ENCODE measurements at regions not wholly inside any gene's neighbourhood (a gene's known extent, or its start where the extent isn't known, plus 50 kb on each side); places are given as distances from the start of the nearest gene placed in this dataset.
A peak's percentile ranks its signal among the peaks of the same experiment; 100 is the strongest.

DNA sequence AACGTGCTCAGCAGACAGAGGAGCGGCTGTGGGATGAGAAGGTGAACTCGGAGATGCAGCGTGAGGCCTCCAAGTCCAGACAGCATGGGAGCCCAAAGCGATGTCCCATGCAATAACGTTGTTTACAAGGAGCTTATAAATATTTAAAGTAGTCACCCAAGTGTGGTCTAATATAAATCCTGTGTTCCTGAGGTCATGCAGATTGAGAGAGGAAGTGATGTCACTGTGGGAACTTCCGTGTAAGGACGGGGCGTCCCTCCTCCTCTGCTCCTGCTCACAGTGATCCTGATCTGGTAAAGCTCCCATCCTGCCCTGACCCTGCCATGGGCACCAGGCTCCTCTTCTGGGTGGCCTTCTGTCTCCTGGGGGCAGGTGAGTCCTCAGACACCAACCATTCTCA, 94.7 kb upstream of the PRSS58 start:
- DNase-seq = peak; percentile 32

DNA sequence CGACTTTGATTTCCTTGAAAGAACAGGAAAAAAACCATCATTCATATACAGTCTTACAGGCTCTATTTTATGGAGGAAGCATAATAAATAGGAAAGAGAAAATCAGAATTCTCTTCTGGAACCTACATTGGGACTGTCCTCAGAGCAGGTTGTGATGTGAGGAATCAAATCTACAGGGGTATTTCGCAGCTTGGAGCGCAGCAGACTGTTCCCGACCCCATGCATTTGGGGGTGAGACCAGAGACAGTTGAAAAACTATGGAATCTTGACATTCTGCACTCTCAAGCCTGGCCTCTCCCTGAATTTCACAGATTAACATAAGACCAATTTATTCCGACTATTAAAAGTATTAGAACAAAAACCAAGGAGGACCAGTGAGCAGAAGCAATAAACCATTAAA, 93.3 kb upstream of the PRSS58 start:
- DNase-seq = no peak

DNA sequence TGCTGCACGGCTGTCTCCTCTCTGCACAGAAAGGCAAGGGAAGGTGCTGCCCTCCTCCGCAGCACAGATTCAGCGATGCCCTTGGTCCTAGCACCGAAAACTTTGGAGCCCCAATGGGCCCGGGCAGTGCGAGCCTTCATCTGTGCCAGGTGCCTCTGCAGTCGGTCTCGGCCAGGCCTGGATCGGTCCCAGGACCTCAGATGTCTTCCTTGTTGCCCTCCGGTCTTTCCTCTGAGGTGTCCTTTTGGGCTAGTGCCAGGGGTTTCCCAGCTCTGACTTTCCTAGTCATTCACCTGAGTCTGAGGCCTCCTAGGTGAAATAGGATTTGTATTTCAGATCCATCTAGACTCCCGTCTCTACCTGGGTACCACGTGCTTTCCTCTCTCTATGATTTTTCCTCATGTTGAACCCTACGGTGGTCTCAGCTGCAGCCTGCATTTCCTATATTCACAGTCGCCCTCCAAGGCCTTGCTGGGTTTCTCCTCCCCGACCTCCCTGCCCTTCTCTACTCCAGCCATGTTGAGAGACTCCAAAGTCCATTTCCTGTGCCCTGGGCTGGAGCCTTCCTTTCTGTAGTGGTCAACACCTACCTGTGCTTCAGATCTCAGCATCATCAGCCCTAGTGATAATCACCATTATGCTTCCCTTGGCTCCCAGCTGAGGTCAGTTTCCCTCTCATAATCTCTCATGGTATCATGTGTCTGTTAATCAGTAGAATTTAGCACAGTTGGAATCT, 92.0 kb upstream of the PRSS58 start:
- DNase-seq = no peak

DNA sequence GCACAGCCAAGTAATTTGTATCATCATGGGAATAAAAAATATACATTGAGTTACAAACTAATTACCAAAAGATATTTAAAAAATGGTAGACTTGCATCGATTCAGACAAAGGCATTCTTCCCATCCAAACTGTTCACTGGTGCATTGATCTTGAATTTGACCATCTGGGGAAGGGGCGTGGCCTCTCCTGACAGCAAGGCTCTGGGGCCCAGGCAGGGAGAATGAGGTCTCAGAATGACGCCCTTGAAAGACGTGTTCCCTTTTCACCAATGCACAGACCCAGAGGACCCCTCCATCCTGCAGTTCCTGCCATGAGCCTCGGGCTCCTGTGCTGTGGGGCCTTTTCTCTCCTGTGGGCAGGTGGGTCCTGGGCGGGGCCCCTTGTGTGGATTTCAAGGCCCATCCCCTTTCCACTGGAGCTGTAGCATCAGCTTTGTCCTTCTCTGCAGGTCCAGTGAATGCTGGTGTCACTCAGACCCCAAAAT, 91.1 kb upstream of the PRSS58 start:
- no peak for DNase-seq

DNA sequence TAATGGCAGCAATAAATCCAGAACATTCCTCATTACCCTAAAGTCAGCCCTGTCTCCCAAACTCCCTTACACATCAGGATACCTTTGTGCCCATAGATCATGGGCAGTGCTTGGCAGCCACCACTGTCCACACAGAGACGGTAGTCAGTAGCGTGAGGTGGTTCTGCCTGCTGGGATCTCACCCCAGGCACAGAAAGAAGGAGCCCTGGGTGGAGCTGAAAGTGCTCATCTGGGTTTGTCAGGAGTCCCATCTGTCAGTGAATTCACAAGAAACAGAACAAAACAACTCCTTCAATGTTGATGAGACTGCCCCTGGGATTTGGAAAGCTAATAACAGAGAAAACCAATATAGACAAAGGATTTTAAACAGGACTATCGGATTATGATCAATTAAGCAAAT, 90.2 kb upstream of the PRSS58 start:
- no peak for DNase-seq

DNA sequence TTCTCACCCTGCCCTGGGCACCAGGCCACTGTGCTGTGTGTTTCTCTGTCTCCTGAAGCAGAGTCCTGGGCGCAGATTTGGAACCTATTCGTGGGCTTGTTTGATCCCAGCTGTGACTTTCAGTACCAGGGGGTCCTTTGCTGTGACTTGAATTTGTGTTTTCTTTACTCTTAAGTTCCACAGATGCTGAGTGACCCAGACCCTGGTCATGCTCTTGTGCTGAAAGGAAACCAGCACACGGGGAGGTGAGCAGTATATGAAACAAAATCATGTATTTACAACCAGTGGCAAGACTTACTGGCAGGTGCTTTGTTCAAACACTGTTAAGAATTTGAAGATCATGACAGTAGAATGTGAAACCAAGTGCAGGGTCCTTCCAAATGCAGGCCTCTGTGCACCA, 89.2 kb upstream of the PRSS58 start:
- no peak for DNase-seq

DNA sequence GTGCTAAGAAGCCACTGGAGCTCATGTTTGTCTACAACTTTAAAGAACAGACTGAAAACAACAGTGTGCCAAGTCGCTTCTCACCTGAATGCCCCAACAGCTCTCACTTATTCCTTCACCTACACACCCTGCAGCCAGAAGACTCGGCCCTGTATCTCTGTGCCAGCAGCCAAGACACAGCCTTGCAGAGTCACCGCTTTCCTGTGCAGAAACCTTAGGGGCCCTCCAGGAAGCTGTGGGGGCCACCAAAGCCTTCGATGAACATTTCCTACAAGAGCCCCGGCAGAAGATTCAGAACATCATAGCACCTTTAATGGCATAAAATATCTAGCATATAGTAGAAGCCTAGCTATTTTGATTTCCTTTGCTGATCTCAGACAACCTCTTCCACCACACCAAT, 88.0 kb upstream of the PRSS58 start:
- DNase-seq = peak; percentile 52

DNA sequence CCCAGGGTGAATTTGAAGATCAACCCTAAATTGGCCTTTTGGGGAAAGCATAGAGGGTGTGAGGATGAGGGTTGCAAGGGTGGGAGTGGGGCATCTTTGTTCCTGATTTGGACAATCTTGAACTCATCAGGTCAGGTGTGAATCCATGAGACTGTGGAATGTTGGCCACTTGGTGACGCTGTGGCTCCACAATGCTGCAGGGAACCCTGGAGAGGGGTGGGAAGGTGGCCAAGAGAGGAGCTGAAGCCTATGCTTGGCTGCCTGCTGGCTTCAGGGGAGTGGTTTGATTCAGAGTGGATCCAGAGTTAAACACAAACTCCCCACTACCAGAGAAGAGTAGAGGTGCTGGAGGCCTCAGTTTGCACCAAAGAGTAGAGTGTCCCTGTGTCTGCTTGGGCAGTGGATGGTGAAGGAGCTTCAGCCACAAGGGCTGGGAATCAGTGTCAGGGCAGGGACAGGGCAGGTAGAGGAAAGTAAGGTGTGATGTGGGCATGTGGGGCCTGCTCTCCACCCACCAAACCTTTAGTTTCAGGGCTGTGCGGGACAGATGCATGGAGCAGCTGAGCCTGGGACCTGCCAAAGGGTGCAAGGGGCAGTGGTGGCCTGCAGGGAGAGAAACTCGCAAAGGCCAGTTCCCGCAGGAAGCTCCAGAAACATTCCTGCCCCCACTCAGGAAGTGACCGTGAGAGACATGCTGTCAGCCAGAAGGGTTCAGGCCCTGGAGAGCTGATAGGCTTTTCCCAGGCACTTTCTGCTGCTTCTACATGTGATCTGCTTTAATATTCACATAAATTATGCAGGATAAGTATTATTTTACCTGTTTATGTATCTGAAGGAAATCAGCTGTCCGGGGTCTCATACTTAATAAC, 81.0 kb upstream of the PRSS58 start:
- peak; percentile 30 for DNase-seq

DNA sequence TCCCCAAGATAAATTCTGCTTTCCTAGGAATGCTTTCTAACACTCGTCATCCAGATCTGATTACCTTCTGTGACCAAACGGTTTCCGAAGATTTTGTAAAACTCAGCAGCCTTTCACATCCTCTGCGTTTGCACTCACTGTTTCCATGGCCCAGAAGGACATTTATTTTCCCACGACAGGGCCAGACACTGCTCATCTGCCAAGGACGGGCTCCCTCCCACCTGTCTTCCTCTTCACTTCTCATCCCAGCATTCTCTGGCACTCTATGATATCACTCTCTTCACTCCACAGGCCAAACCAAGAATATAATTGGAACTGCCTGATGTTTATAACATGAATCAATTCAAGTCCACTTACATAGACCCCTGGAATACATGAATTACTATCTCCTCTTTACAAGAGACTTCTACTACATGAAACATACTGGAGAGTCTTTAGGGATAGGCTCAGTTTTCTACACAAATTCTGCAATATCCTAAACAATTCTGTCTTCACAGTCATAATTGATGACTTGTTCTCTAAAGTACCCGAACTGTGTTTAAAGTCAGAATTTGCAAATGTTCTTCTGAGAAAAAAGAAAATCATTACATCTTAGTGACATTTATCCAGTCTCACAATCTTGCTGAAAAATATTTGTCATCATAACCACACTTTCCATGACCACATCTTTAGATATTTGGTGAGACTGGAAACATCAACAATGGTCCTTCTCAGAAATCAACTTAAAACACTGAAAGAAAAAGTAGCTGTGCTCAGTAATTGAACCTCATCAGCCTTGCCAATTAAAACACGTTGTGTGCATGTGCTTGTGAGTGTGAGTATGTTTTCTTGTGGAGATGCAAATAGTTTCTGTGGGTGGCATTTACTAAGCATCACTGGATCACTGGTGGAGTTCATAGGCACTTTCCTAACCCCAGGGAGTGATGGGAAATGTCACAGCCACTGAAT, 79.5 kb upstream of the PRSS58 start:
- peak; percentile 29 for DNase-seq

DNA sequence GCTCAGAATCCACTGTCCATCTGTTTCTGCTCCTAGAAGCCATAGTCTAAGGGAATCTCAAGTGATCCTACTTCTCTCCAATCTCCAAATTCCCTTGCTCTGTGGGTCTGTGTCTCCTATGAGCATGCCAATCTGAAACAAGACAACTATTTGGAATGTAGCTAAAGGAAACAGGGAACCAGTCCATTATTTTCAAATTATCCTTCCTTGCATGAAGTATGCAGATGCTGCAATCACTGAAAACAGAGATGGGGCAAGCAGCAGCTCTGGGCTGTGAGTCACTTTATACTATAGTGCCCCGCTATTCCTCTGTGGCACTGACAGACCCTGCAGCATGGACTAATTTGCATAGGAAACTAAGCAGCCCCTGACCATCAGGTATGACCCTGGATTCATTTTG, 76.9 kb upstream of the PRSS58 start:
- no peak for DNase-seq

DNA sequence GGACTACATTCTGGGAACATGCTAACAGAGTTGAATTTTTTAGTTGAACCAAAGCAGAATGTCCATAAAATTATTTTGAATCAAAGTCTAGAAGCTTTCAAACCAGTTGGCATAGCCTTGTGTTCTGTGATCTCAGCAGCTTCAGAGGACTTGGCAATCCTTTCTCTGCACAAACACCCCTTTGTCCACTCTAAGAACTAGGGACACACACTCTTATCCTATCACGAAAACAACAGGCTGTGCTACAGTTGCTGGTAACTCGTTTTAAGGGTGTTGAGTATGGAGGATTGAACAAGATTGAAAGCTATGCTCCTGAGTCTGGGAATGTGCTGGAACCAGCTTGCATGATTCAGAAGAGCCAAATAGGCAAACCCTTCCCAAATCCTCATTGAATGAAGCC, 76.4 kb upstream of the PRSS58 start:
- DNase-seq = no peak

DNA sequence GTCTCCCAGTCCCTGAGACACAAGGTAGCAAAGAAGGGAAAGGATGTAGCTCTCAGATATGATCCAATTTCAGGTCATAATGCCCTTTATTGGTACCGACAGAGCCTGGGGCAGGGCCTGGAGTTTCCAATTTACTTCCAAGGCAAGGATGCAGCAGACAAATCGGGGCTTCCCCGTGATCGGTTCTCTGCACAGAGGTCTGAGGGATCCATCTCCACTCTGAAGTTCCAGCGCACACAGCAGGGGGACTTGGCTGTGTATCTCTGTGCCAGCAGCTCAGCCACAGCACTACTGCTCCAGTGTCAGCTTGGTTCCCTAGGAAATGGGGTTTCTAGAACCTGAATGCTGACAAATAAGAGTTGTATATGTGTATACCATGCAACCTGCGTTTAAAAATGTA, 74.6 kb upstream of the PRSS58 start:
- no peak for DNase-seq

DNA sequence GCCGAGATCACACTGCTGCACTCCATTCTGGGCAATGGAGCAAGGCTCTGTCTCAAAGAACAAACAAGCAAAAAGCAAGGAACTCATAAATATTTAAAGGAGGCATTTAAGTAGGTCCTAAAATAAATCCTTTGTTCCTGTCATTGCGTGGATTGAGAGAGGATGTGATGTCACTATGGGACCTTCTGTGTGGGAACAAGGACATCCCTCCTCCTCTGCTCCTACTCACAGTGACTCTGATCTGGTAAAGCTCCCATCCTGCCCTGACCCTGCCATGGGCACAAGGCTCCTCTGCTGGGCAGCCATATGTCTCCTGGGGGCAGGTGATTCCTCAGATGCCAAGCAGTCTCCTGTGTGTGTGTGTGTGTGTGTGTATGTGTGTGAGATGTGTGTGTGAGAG, 74.1 kb upstream of the PRSS58 start:
- no peak for DNase-seq

DNA sequence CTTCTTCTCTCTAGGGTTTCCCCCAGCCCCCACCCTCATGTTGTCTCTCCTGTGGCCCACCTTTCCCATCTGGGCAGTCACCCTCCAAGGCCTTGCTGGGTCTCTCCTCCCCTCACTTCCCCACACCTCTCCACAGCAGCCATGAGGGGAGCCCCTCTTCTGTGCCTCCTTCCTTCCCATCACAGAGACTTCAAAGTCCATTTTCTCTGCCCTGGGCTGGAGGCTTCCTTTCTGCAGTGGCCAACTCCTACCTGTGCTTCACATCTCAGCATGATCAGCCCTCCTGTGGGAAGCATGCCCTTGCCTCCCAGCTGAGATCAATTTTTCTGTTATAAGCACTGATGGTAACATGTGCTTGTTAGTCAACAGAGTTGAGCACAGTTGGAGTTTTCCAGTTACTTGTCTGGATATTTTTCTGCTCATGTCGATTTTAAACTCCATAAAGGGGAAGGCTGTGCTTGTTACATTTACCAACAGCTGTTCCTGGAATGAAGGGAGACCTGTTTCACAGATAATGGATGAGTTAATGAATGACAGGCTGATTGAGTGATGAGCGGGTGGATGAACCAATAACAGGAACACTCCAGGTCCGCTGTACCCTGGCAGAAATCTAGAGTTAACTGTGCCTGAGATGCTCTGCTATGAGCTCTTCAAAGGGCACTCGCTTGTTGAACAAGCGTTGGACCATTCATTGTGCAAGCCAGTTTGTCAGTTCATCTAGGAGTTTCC, 71.4 kb upstream of the PRSS58 start:
- no peak for DNase-seq

DNA sequence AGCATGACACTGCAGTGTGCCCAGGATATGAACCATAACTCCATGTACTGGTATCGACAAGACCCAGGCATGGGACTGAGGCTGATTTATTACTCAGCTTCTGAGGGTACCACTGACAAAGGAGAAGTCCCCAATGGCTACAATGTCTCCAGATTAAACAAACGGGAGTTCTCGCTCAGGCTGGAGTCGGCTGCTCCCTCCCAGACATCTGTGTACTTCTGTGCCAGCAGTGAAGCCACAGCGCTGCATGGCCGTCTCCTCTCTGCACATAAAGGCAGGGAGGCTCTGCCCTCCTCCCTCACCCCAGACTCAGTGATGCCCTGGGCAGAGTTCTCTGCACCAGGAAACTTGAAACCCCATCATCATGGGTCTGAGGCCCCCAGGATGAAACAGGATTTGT, 70.7 kb upstream of the PRSS58 start:
- DNase-seq = no peak

DNA sequence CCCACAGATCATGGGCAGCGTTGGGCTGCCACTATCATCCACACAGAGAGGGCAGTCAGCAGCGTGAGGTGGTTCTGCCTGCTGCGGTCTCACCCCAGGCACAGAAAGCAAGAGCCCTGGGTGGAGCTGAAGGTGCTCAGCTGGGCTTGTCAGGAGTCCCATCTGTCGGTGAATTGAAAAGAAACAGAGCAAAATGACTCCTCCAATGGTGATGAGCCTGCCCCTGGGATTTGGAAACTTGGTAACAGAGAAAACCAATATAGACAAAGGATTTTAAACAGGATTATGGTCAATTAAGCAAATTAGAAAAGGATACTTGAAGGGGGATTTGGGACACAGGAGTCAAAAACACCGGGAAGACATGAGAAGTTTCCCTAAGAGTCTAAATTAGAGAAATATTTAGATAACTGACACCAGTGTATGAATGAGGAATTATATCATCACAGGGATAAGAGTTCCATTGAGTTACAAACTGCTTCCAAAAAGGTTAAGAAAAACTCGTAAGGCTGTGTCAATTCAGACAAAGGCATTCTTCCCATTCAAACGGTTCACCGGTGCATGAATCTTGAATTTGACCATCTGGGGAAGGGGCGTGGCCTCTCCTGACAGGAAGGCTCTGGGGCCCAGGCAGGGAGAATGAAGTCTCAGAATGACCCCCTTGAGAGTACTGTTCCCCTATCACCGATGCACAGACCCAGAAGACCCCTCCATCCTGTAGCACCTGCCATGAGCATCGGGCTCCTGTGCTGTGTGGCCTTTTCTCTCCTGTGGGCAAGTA, 70.0 kb upstream of the PRSS58 start:
- no peak for DNase-seq

DNA sequence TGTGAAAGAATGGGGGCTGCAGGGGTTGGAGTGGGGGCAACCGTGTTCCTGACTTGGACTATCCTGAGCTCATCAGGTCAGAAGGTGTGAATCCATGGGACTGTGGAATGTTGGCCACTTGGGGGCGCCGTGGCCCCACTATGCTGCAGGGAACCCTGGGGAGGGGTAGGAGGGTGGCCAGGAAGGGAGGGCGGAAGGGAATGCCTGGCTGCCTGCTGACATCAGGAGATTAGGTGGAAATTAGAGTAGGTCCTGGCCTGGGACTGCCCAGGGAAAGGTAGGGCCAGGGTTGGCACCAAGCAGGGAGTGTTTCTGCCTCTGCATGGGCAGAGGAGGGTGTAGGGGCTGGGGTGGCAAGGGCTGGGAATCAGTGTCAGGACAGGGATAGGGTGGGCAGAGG, 65.8 kb upstream of the PRSS58 start:
- DNase-seq = no peak

DNA sequence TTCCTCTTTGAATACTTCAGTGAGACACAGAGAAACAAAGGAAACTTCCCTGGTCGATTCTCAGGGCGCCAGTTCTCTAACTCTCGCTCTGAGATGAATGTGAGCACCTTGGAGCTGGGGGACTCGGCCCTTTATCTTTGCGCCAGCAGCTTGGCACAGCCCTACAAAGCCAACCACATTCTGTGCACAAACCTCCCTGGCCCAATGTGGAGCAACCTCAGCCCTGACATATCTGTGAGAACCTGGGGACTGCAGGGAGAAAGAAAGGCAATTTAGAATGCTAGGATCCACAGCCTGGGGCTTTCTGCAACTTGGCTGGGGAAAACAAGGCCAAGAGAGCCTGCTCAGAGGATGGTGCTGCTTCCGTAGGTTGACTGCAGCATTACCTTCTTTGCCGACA, 63.5 kb upstream of the PRSS58 start:
- DNase-seq = no peak

DNA sequence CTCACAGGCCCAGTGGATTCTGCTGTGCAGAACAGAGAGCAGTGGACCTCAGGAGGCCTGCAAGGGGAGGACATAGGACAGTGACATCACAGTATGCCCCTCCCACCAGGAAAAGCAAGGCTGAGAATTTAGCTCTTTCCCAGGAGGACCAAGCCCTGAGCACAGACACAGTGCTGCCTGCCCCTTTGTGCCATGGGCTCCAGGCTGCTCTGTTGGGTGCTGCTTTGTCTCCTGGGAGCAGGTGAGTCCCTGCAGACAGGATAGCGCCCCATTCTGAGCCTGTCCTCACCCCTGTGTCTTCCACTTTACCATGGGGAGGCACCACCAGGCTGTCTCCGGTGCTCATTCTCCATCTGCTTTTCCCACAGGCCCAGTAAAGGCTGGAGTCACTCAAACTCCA, 63.0 kb upstream of the PRSS58 start:
- DNase-seq = no peak

DNA sequence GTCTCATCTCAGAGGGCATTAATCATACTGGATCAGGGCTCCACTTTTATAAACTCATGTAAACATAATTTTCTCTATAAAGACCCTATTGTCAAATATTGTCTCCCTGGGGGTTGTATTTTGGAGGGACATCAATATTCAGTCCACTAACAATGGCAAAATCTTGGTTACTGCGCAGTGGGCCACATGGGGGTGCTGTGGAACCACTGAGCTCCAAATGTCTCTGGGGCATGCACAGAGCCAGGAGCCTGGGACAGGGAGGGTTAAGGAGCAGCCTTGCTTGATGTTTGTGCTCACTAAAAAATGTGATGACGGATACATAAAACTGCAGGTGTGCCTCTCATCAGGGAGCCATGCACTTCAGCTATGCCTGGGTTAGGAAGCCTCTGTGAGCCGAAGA, 62.1 kb upstream of the PRSS58 start:
- peak; percentile 52 for DNase-seq

DNA sequence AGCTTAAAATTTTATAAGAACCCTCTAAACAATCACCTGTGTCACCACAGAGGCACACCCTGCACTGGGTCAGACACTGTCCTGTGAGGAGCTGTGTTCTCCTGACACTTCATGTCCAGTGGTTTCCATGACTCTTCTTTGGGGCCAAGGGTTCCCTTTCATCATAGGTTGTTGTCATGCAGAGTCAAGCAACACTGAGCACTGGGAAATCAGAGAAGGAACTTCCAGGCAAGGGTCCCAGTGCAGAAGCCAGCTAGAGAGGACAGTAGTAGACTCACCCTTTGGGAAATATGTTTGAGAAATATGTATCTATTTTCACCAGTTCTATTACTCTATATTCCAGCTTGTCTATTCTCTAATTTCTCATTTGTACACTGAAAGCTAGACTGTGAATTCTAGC, 56.4 kb upstream of the PRSS58 start:
- DNase-seq = no peak

DNA sequence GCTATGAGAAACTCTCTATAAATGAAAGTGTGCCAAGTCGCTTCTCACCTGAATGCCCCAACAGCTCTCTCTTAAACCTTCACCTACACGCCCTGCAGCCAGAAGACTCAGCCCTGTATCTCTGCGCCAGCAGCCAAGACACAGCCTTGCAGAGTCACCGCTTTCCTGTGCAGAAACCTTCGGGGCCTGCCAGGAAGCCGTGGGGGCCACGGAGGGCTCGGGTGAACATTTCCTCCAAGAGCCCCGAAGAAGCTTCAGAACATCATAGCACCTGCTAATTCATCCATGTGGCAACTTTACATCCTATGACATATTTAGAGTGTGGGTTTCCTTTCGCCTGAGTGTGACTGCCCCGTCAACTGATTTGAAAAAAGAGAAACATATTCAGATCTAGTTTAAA, 55.7 kb upstream of the PRSS58 start:
- no peak for DNase-seq

Data from CD4-positive, alpha-beta T cell treated with Interleukin-4 for 4 hours (primary cell).